Activated CD4-positive, alpha-beta T cell treated with anti-CD3 and anti-CD28 coated beads for 36 hours (primary cell): ENCODE measurements at regions not wholly inside any gene's neighbourhood (a gene's known extent, or its start where the extent isn't known, plus 50 kb on each side); places are given as distances from the start of the nearest gene placed in this dataset.

Source experiments
- ATAC-seq: fragments of 200-7000 bp; cut with Tn5 transposase; one replicate; pipeline ENCODE4 v1.10.0; 2021; ENCODE audit warnings: mild to moderate bottlenecking, moderate library complexity
- CTCF ChIA-PET: fragments of 350-600 bp; sonication (Branson Sonifier 250); formaldehyde crosslinking; loops from one replicate; lab custom pipeline; 2021; ENCODE audit warnings: antibody characterized with exemption; lab: Charles Lee
- POLR2A ChIA-PET: fragments of 350-600 bp; sonication (Branson Sonifier 250); formaldehyde crosslinking; loops from one replicate; lab custom pipeline; 2021; ENCODE audit warnings: antibody characterized with exemption, inconsistent platforms; lab: Charles Lee
- DNase-seq: peaks from one replicate; pipeline ENCODE4 v3.0.0-alpha.2; 2020
- H3K27ac Mint-ChIP-seq: one replicate; pipeline ENCODE4 v1.8.0; 2021; ENCODE audit warnings: mixed read lengths
- H3K27me3 Mint-ChIP-seq: one replicate; pipeline ENCODE4 v1.8.0; 2021; ENCODE audit warnings: mixed read lengths
- H3K36me3 Mint-ChIP-seq: one replicate; pipeline ENCODE4 v1.8.0; 2021; ENCODE audit warnings: low read depth, mixed read lengths
- H3K4me1 Mint-ChIP-seq: one replicate; pipeline ENCODE4 v1.8.0; 2021; ENCODE audit warnings: mixed read lengths
- H3K4me3 Mint-ChIP-seq: one replicate; pipeline ENCODE4 v1.8.0; 2021; ENCODE audit warnings: mild to moderate bottlenecking, moderate library complexity, mixed read lengths
- H3K9me3 Mint-ChIP-seq: one replicate; pipeline ENCODE4 v1.8.0; 2021; ENCODE audit warnings: low read depth, mixed read lengths
- intact Hi-C, 2 experiments: fragments of 100-400 bp; cut with DNase I in 1 of 2; cut with micrococcal nuclease in 1 of 2; formaldehyde crosslinking; loops; one replicate each; pipeline versions ENCODE4 v1.14.2 to v1.15.1; 2022 to 2024; cut with DNase I, micrococcal nuclease

GRCh38 chr15:69996321-69997160 is 101.2 kb downstream of the TLE3 start:
- DNase-seq (no peak), ATAC-seq (no peak)
- no peak overlapping the region for H3K4me3 Mint-ChIP-seq
- ChIA-PET CTCF (no interaction called here), POLR2A (interaction anchor here (0.7 kb wide), 1 partner anchor 7 kb away, joined by 3 read pairs; no protein-coding TSS in a partner anchor)
- H3K27ac Mint-ChIP-seq, result no peak overlapping the region
- H3K4me1 Mint-ChIP-seq, result no peaks in the 10 kb centered on the region
- no peaks in the 10 kb centered on the region for H3K36me3 Mint-ChIP-seq
- intact Hi-C loops, result no loop called here
- no peaks in the 10 kb centered on the region for H3K9me3 Mint-ChIP-seq
- H3K27me3 Mint-ChIP-seq, result no peaks in the 10 kb centered on the region

GRCh38 chr15:69997161-69997485 is 100.6 kb downstream of the TLE3 start:
- intact Hi-C loops, result no loop called here
- Mint-ChIP-seq H3K4me1 (no peaks in the 10 kb centered on the region), H3K9me3 (no peaks in the 10 kb centered on the region), H3K36me3 (no peaks in the 10 kb centered on the region), H3K27me3 (no peaks in the 10 kb centered on the region), H3K27ac (no peak overlapping the region), H3K4me3 (no peak overlapping the region)
- ChIA-PET POLR2A (no interaction called here), CTCF (no interaction called here)
- ATAC-seq (no peak), DNase-seq (no peak)
